B cell (primary cell): ENCODE measurements at regions not wholly inside any gene's neighbourhood (a gene's known extent, or its start where the extent isn't known, plus 50 kb on each side); places are given as distances from the start of the nearest gene placed in this dataset.

ENCODE experiments used
- ATAC-seq: fragments of 200-7000 bp; cut with Tn5 transposase; one replicate; pipeline ENCODE4 v1.10.0; 2021; ENCODE audit warnings: low read depth, mild to moderate bottlenecking, moderate number of reproducible peaks, moderate library complexity
- CTCF ChIA-PET: fragments of 350-600 bp; sonication (Branson Sonifier 250); formaldehyde crosslinking; loops from one replicate; lab custom pipeline; 2021; ENCODE audit warnings: antibody characterized with exemption, inconsistent platforms; lab: Charles Lee
- POLR2A ChIA-PET: fragments of 350-600 bp; sonication (Branson Sonifier 250); formaldehyde crosslinking; loops from one replicate; lab custom pipeline; 2021; ENCODE audit warnings: antibody characterized with exemption; lab: Charles Lee
- DNase-seq: peaks from one replicate; pipeline ENCODE4 v3.0.0; 2013
- H2AFZ ChIP-seq: 2 replicates; pipeline ENCODE4 v1.6.1; 2012; ENCODE audit warnings: mild to moderate bottlenecking, low read depth, low read length; ENCODE audit not compliant: insufficient read depth, poor library complexity, severe bottlenecking
- H3K27ac ChIP-seq, 2 donors: 1 replicate in 1 of 2; 2 replicates in 1 of 2; pipeline ENCODE4 v1.5.1; 2012 to 2013; ENCODE audit warnings: low read length in 2 of 2, mild to moderate bottlenecking in 2 of 2, moderate library complexity in 1 of 2
- H3K27me3 ChIP-seq, 4 experiments: fragments of 200-600 bp in 1 of 4; sonication (generic) in 1 of 4; replicated peaks in 1 of 4; 1 replicate in 2 of 4; 2 replicates in 2 of 4; pipeline versions ENCODE4 v1.6.1 to v1.7.0; 2013 to 2016; ENCODE audit warnings: low read length in 3 of 4, mild to moderate bottlenecking in 2 of 4, mixed read lengths in 1 of 4, moderate library complexity in 1 of 4; ENCODE audit not compliant: insufficient read depth in 4 of 4, control insufficient read depth in 3 of 4; ENCODE audit errors: control extremely low read depth in 1 of 4
- H3K36me3 ChIP-seq, 2 experiments: replicated peaks in 1 of 2; 1 replicate in 1 of 2; 2 replicates in 1 of 2; pipeline versions ENCODE4 v1.6.1 to v1.7.1; 2013; ENCODE audit warnings: low read length in 1 of 2; ENCODE audit not compliant: insufficient read depth in 2 of 2, control insufficient read depth in 1 of 2; ENCODE audit errors: control extremely low read depth in 1 of 2, extremely low read depth in 1 of 2
- H3K4me1 ChIP-seq, 2 donors: fragments of 200-600 bp in 1 of 2; sonication (generic) in 1 of 2; 1 replicate in 1 of 2; 2 replicates in 1 of 2; pipeline versions ENCODE4 v1.5.1 to v1.6.1; 2013 to 2017; ENCODE audit warnings: low read length in 2 of 2; ENCODE audit not compliant: control insufficient read depth in 2 of 2, insufficient read depth in 2 of 2
- H3K4me2 ChIP-seq: replicated peaks from 2 replicates; pipeline ENCODE3; 2012; ENCODE audit warnings: mild to moderate bottlenecking, low read depth, low read length; ENCODE audit not compliant: poor library complexity, severe bottlenecking
- H3K4me3 ChIP-seq, 5 experiments: fragments of 200-600 bp in 1 of 5; sonication (generic) in 1 of 5; 1 replicate in 3 of 5; 2 replicates in 2 of 5; pipeline versions ENCODE4 v1.5.1 to v1.7.0; 2011 to 2016; ENCODE audit warnings: low read length in 4 of 5, mild to moderate bottlenecking in 4 of 5, low read depth in 2 of 5, control low read depth in 1 of 5, moderate library complexity in 1 of 5; ENCODE audit not compliant: insufficient read depth in 1 of 5; ENCODE audit errors: control extremely low read depth in 1 of 5, extremely low read depth in 1 of 5
- H3K79me2 ChIP-seq: fragments of 200-600 bp; sonication (generic); one replicate; pipeline ENCODE4 v1.6.0; 2016; ENCODE audit warnings: low read length; ENCODE audit not compliant: control insufficient read depth, insufficient read depth
- H3K9ac ChIP-seq: fragments of 200-600 bp; sonication (generic); 2 replicates; pipeline ENCODE4 v1.6.1; 2017; ENCODE audit warnings: mild to moderate bottlenecking, low read length, moderate library complexity
- H3K9me3 ChIP-seq, 3 donors: one replicate each; pipeline versions ENCODE4 v1.6.1 to v1.7.1; 2013; ENCODE audit warnings: low read length in 2 of 3; ENCODE audit not compliant: control insufficient read depth in 2 of 3, insufficient read depth in 1 of 3; ENCODE audit errors: control extremely low read depth in 1 of 3
- H4K20me1 ChIP-seq: 2 replicates; pipeline ENCODE4 v1.6.0; 2012; ENCODE audit warnings: mild to moderate bottlenecking, low read length; ENCODE audit not compliant: insufficient read depth, control insufficient read depth, poor library complexity, severe bottlenecking
- H3K27ac Mint-ChIP-seq: one replicate; pipeline ENCODE4 v1.8.0; 2021; ENCODE audit warnings: mixed read lengths
- H3K27me3 Mint-ChIP-seq: one replicate; pipeline ENCODE4 v1.8.0; 2021; ENCODE audit warnings: mixed read lengths
- H3K4me1 Mint-ChIP-seq: one replicate; pipeline ENCODE4 v1.8.0; 2021; ENCODE audit warnings: mixed read lengths
- H3K4me3 Mint-ChIP-seq: one replicate; pipeline ENCODE4 v1.8.0; 2021; ENCODE audit warnings: mixed read lengths
- H3K9me3 Mint-ChIP-seq: one replicate; pipeline ENCODE4 v1.8.0; 2022; ENCODE audit warnings: mixed read lengths; ENCODE audit not compliant: insufficient read depth
- CTCF ChIP-seq: fragments of 200-600 bp; IDR thresholded peaks from one replicate; pipeline ENCODE4 v1.8.0; 2022; ENCODE audit warnings: antibody characterized with exemption, mild to moderate bottlenecking
- EZH2 ChIP-seq: IDR thresholded peaks from 2 replicates; pipeline ENCODE4 v1.6.1; 2012; ENCODE audit warnings: borderline replicate concordance, low read depth, mild to moderate bottlenecking, moderate library complexity, low read length; ENCODE audit not compliant: insufficient read depth, poor library complexity, severe bottlenecking
- WGBS: methylation state at CpG from one replicate; pipeline ENCODE4 v1.1.5; 2013; ENCODE audit warnings: missing lambda C conversion rate; ENCODE audit not compliant: insufficient coverage; 5-methylcytosine and 5-hydroxymethylcytosine counted together
- intact Hi-C: fragments of 100-400 bp; cut with micrococcal nuclease; formaldehyde crosslinking; loops from one replicate; pipeline ENCODE4 v1.10.0; 2022

GRCh38 chr20:46799781-46800408 lies 90.4 kb downstream of the SLC2A10 start:
- DNase-seq (no peak), ATAC-seq (no peak)
- H3K4me2 ChIP-seq = no peak overlapping the region
- no peaks in the 10 kb centered on the region for H4K20me1 ChIP-seq
- no peak overlapping the region for H3K4me3 ChIP-seq
- H3K9me3 ChIP-seq = no peaks in the 10 kb centered on the region
- no peaks in the 10 kb centered on the region for H3K79me2 ChIP-seq
- no peaks in the 10 kb centered on the region for H3K4me1 ChIP-seq
- 63% methylated on average over 4 of the region's 7 CpGs for whole genome bisulfite sequencing
- no peak for TF ChIP-seq EZH2
- no peak for TF ChIP-seq CTCF
- CTCF ChIA-PET = no interaction called here
- no peak overlapping the region for H3K27ac ChIP-seq
- H3K36me3 ChIP-seq = no peaks in the 10 kb centered on the region
- H3K4me3 Mint-ChIP-seq = no peak overlapping the region
- H3K9ac ChIP-seq = no peak overlapping the region
- no peaks in the 10 kb centered on the region for H3K9me3 Mint-ChIP-seq
- H2AFZ ChIP-seq = no peak overlapping the region
- H3K27me3 Mint-ChIP-seq = peaks cover 33% of the 10 kb centered on the region
- POLR2A ChIA-PET = no interaction called here
- H3K4me1 Mint-ChIP-seq = no peaks in the 10 kb centered on the region
- peaks cover 0 to 5% (median 0%) of the 10 kb centered on the region in 4 experiments for H3K27me3 ChIP-seq
- intact Hi-C loops = no loop called here
- H3K27ac Mint-ChIP-seq = no peak overlapping the region

- Histone ChIP-seq H3K36me3 (no peaks in the 10 kb centered on the region), H3K4me2 (no peak overlapping the region), H3K79me2 (no peaks in the 10 kb centered on the region), H3K9ac (no peak overlapping the region), H3K4me3 (no peak overlapping the region), H3K4me1 (no peaks in the 10 kb centered on the region), H4K20me1 (no peaks in the 10 kb centered on the region), H2AFZ (no peak overlapping the region), H3K27ac (no peak overlapping the region), H3K27me3 (peaks cover 0 to 5% (median 0%) of the 10 kb centered on the region in 4 experiments), H3K9me3 (no peaks in the 10 kb centered on the region)
- intact Hi-C loops = no loop called here
- no CpG with 5 or more reads among the region's 2 CpGs for WGBS
- TF ChIP-seq EZH2 (no peak), CTCF (no peak)
- Mint-ChIP-seq H3K4me1 (no peaks in the 10 kb centered on the region), H3K9me3 (no peaks in the 10 kb centered on the region), H3K27me3 (peaks cover 35% of the 10 kb centered on the region), H3K27ac (no peak overlapping the region), H3K4me3 (no peak overlapping the region)
- ATAC-seq (no peak), DNase-seq (no peak)
- ChIA-PET CTCF (interaction anchor here (0.6 kb wide), 1 partner anchor 55 kb away, joined by 3 read pairs; no protein-coding TSS in a partner anchor), POLR2A (no interaction called here)
Measured at GRCh38 chr20:46800409-46800804, 91.0 kb downstream of the SLC2A10 start.
